GM18909 (cell line): ENCODE measurements at regions not wholly inside any gene's neighbourhood (a gene's known extent, or its start where the extent isn't known, plus 50 kb on each side); places are given as distances from the start of the nearest gene placed in this dataset.
"Not testable (repeated sequence)": the region's sequence is repeated elsewhere in the genome, so short reads cannot be mapped to it uniquely, and the experiment has no call there.

ENCODE experiments used
- ATAC-seq: cut with Tn5 transposase; IDR thresholded peaks from one replicate; pipeline ENCODE4 v1.9.1; 2021; ENCODE audit warnings: mild to moderate bottlenecking; ENCODE audit not compliant: unreplicated experiment, poor library complexity

- ATAC-seq, result no peak
Measured at GRCh38 chr7:67455508-67455907, 458.9 kb downstream of the TYW1 start.

- ATAC-seq, result no peak
Measured at GRCh38 chr7:67462781-67463191, 466.2 kb downstream of the TYW1 start.

DNA sequence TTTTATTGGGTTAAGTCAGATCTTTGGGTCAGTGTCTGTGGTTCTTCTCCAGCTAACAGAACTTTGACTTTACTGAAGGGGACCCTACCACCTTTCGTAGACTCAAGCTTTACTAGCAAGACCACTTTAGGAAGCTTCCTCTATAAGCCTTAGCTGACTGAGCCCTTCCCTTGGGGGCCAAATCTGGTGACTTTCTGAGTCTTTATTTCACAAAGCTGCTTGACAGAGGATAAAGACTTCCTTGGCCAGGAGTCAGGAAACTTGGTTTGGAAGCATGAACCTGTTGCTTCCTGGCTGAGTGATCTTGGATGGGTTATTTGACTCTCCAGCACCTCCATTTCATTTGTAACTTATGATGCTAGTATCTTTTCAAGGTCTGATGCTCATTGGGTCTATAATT is 466.7 kb downstream of the TYW1 start:
- no peak for ATAC-seq

DNA sequence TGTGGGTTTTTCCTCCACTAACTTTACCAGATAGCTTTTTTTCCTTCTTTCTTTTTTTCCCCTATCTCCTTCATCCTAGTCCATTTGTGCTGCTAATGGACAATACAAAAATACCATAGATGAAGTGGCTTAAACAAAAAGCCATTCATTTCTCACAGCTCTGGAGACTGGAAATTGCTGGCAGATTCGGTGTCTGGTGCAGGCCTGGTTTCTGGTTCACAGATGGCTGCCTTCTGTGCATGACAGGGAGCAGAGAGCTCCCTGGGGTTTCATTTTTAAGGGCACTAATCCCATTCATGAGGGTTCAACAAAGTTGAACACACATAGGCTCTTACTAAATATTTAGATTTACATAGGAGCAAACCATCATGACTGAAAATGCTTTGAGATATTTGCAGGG is 467.4 kb downstream of the TYW1 start:
- no peak for ATAC-seq

DNA sequence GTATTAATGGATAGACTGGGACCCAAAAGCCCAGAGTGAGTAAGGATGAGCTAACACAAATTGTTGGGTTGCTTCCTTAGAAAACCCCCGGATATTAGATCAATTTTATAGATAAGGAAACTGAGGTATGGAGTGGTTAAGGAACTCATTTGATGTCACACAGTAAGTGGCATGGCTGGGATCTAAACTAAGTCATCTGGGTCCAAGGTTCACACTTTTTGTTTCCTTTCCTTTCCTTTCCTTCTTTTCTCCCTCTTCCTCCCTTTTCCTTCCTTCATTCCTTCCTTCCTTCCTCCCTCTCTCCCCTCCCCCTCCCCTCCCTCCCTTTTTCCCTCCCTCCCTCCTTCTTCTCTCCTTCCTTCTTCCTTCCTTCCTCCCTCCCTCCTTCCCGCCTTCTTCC is 469.5 kb downstream of the TYW1 start:
- no peak for ATAC-seq

- no peak for ATAC-seq
Measured at GRCh38 chr7:67470256-67470751, 473.7 kb downstream of the TYW1 start.

DNA sequence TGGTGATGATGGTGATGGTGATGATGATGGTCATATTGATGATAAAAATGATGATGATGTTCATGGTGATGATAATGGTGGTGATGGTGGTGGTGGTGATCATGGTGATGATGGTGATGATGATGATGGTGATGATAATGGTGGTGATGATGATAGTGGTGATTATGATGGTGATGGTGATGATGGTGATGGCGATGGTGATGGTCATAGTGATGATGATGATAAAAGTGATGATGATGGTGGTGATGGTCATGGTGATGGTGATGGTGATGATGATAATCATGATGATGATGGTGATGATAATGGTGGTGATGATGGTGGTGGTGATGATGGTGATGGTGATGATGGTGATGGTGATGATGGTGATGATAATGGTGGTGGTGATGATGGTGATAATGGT is 478.7 kb downstream of the TYW1 start:
- ATAC-seq, result no peak

- ATAC-seq, result no peak
Measured at GRCh38 chr7:67478066-67478465, 481.4 kb downstream of the TYW1 start.

DNA sequence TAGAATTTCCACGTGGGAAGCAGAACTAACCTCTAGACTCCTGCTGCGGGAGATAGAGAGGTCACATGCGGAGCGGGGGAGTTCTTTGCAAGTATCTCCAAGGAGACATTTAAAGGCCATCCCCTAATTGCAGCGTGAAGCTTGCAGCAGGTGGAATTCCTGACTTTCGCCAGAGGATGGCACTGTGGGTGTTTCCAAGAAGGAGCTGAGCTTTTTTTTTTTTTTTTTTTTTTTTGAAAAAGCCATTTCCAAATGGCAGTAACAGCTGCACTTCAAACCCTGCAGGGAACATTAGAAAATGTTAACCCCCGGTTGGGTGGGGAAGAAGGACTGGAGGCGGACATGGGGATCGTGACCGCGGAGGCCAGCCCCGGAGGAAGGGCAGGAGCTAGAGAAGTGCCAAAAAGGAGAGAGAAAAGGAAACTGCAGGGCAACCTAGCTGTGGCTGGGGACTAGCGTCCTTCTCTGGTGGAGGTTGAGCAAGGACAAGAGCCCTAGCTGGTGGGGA is 487.7 kb downstream of the TYW1 start:
- no peak for ATAC-seq

DNA sequence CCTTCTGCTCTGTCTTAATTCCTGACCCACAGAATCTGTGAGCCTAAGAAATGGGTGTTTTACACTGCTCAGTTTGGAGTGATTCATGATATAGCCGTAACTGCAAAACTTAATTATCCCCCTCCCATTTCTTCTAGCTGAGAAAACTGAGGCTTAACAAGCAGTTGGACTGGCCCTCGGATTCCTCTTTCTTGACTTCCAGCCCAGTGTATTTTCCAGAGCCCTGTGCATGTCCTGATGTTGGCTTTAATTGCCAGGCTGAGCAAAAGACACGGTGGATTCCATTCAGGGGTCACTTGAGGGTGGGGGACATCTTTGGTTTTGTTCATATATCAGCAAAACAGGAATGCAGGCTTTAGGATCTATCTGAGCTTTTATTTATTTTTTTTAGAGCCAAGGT is 489.8 kb downstream of the TYW1 start:
- no peak for ATAC-seq

GRCh38 chr7:67487316-67487715 is 490.7 kb downstream of the TYW1 start:
- no peak for ATAC-seq

DNA sequence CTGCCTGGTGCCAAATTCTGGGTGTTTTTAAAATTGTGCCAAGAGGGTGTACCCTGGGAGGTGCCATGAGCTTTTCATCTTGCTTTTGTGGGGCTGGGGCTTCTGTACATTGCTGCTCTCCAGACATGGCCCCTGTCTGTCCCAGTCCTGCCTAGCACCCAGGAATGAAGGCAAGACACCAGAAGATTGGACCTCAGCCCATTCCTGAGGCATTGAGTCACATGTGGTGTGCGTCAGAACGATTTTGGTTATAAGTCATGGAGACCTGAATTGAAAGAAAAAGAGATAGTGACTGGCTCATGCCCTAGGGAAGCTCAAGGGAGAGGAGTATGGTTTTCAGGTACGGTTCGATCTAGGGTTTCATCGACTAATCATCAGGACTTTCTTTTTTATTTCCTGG is 493.2 kb downstream of the TYW1 start:
- ATAC-seq, result no peak

DNA sequence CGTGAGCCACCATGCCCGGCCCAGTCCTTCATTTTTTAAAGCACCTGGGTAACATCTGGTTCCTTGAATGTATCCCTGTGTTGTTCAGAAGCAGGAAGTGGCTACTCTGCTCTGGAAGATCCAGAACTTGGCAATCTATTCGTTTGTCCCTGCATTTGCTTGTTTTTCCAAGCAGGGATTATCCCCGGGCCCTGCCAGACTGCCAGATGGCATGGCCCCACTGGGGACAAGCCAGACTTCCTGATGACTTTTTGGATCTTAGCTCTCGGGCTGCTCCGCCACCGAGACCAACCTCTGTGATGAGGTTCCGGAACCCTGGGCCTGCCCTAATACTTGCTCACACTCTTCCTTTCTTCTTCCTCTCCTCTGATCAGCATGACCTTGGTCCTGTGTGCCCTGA is 496.7 kb downstream of the TYW1 start:
- ATAC-seq, result no peak

GRCh38 chr7:67496589-67496988 is 500.0 kb downstream of the TYW1 start:
- ATAC-seq, result no peak

DNA sequence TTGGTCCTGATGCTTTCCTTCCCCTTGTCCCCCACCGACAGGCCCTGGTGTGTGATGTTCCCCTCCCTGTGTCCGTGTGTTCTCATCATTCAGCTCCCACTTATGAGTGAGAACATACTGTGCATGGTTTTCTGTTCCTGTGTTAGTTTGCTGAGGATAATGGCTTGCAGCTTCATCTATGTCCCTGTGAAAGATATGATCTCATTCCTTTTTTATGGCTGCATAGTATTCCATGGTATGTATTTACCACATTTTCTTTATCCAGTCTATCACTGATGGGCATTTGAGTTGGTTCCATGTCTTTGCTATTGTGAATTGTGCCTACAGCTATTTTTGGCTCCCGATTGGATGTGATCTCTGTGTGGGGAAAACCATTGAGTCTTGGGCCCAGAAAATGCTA is 501.3 kb downstream of the TYW1 start:
- ATAC-seq, result not testable (repeated sequence)

DNA sequence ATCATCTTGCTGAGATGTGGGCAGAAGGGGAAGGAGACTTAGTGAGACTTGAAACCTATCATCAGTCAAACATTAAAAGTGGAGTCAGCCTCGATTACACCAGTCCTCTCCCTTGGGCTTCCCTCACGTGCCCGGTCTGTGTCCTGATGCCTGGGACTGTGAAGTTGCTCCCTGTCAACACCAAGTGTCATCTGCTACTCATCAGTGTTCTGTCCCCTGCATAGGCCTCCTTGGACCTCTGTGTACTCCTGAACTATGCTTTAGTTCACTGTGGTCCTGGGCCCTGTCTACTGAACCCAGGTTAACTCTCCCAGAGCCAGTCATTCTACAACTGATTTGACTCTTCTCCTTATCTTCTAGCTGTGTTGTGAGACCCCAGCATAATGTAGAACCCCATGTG is 506.3 kb downstream of the TYW1 start:
- ATAC-seq, result no peak

- no peak for ATAC-seq
Measured at GRCh38 chr7:67505449-67505848, 508.8 kb downstream of the TYW1 start.

GRCh38 chr7:67512481-67512880 is 515.8 kb downstream of the TYW1 start:
- ATAC-seq, result no peak

DNA sequence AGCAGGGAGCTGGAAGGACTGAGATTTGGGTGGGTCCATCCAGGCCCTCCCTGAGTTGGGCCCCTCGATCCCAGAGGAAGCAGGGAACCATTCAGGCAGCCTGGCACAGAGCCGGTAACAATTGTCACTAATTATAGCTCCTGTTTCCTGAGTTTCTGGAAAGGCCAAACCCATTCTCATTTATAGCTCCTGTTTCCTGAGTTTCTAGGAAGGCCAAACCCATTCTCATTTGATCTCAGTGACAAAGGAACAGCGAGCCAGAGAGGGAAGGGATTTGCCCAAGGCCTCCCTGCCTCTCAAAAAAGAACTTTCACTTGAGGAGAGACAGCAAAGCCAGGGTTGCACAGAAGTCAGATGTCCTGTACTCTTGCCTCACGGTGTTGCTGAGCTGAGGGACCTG is 521.9 kb downstream of the TYW1 start:
- no peak for ATAC-seq

DNA sequence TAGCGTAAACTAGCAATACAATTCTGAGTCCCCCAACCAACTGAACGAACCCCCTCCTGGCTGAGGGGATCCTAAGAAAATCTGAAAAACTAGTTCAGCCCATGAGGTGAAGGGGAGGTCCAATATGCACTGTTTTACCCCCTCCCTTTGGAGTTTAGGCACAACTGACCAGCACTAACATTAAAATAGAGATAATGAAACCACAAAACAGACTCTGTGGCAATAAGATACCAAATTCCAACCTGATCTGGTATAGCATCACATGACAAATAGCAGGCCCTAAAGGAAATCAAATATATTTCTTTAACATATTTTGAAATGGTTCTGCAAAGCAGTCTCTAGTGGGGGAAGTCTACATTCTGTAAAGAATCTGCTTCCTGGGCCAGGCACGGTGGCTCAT is 522.5 kb downstream of the TYW1 start:
- no peak for ATAC-seq

DNA sequence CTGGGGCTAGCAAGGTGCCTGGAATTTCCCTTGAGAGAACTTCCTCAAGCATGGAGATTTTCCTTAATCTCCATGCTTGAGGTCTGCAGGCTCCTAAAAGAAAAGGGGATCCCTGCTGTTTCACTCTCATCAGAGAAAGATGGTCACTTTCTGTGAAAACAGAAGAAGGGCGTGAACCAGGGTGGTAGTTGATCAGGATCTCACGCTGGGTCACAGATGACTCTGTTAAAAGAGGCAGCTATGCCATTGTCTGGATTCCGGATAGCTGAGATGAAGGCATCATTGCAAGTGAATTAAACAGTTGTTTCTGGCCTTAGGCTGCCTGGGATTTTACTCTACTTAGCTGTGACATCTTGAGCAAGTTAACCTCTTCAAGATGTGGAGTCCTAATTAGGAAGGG is 525.9 kb downstream of the TYW1 start:
- no peak for ATAC-seq

- ATAC-seq, result no peak
Measured at GRCh38 chr7:67523713-67524112, 527.1 kb downstream of the TYW1 start.

- no peak for ATAC-seq
Measured at GRCh38 chr7:67525588-67525987, 529.0 kb downstream of the TYW1 start.
